ACHN (cell line): ENCODE measurements at regions not wholly inside any gene's neighbourhood (a gene's known extent, or its start where the extent isn't known, plus 50 kb on each side); places are given as distances from the start of the nearest gene placed in this dataset.
"Not testable (repeated sequence)": the region's sequence is repeated elsewhere in the genome, so short reads cannot be mapped to it uniquely, and the experiment has no call there.

Experiments
- DNase-seq: peaks from one replicate; pipeline ENCODE4 v3.0.0-alpha.2; 2015
- in situ Hi-C: cut with HindIII; loops from 2 replicates; pipeline ENCODE4 v1.10.0; 2017; ENCODE audit warnings: low sequenced_read_pairs, low pct_ligation_motif_present, low pct_unique_long_range_greater_than_20kb

GRCh38 chr2:138066139-138066806 lies 102.0 kb downstream of the HNMT start:
- no peak for DNase-seq
- in situ Hi-C loops, result no loop called here

GRCh38 chr2:138066841-138067240 lies 102.6 kb downstream of the HNMT start:
- in situ Hi-C loops, result no loop called here
- no peak for DNase-seq

GRCh38 chr2:138068669-138069068 lies 104.4 kb downstream of the HNMT start:
- DNase-seq, in situ Hi-C loops: not testable (repeated sequence)

- DNase-seq, in situ Hi-C loops: not testable (repeated sequence)
These were observed 106.9 kb downstream of the HNMT start for GRCh38 chr2:138071042-138071719.

- DNase-seq, result no peak
- in situ Hi-C loops, result no loop called here
These were observed 107.7 kb downstream of the HNMT start for GRCh38 chr2:138071720-138072719.

GRCh38 chr2:138078153-138078552 lies 113.9 kb downstream of the HNMT start:
- in situ Hi-C loops, result no loop called here
- no peak for DNase-seq

GRCh38 chr2:138079976-138080375 lies 115.7 kb downstream of the HNMT start:
- no peak for DNase-seq
- in situ Hi-C loops, result no loop called here

GRCh38 chr2:138081225-138082073 lies 117.2 kb downstream of the HNMT start:
- in situ Hi-C loops, result no loop called here
- peak; percentile 13 for DNase-seq

GRCh38 chr2:138084206-138084605 lies 119.9 kb downstream of the HNMT start:
- in situ Hi-C loops, result no loop called here
- DNase-seq, result peak; percentile 9

GRCh38 chr2:138085441-138085840 lies 121.2 kb downstream of the HNMT start:
- DNase-seq, in situ Hi-C loops: not testable (repeated sequence)

- no peak for DNase-seq
- in situ Hi-C loops, result no loop called here
These were observed 122.3 kb downstream of the HNMT start for GRCh38 chr2:138086576-138086975.

GRCh38 chr2:138087751-138088593 lies 123.7 kb downstream of the HNMT start:
- no peak for DNase-seq
- in situ Hi-C loops, result no loop called here

GRCh38 chr2:138090330-138090729 lies 126.1 kb downstream of the HNMT start:
- in situ Hi-C loops, result no loop called here
- peak; percentile 38 for DNase-seq

- in situ Hi-C loops, result no loop called here
These were observed 129.2 kb downstream of the HNMT start for GRCh38 chr2:138093455-138093854.

GRCh38 chr2:138094031-138094430 lies 129.8 kb downstream of the HNMT start:
- DNase-seq, result no peak
- in situ Hi-C loops, result no loop called here

More at GRCh38 chr2:138093455-138093854, 129.2 kb downstream of the HNMT start:
- no peak for DNase-seq

- no peak for DNase-seq
- in situ Hi-C loops, result no loop called here
These were observed 131.1 kb downstream of the HNMT start for GRCh38 chr2:138095336-138095735.

- DNase-seq, in situ Hi-C loops: not testable (repeated sequence)
These were observed 135.0 kb downstream of the HNMT start for GRCh38 chr2:138099288-138099687.
